GM19238 (cell line): ENCODE measurements at regions not wholly inside any gene's neighbourhood (a gene's known extent, or its start where the extent isn't known, plus 50 kb on each side); places are given as distances from the start of the nearest gene placed in this dataset.
"Not testable (repeated sequence)": the region's sequence is repeated elsewhere in the genome, so short reads cannot be mapped to it uniquely, and the experiment has no call there.

Source experiments
- DNase-seq: peaks from one replicate; pipeline ENCODE4 v3.0.0; 2011; ENCODE audit warnings: low spot score; ENCODE audit not compliant: insufficient read length

DNA sequence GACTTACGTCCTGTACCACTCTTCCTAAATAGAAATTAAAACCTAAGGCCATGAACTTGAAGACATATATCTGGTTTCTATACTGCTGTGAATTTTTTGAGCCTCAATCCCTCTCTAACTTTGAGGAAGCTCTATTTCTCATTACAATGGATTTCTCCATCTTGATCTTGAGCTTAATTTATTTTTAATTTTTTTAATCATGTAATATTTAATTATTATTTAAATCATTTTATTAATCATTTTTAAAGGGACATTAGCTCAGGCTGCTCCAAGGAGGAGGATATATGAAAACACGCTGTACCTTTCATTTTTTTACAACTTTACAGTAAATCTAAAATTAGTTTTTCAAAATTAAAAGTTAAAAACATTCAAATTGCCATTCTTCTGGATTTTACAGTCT lies 540.5 kb downstream of the SATB2 start:
- no peak for DNase-seq

DNA sequence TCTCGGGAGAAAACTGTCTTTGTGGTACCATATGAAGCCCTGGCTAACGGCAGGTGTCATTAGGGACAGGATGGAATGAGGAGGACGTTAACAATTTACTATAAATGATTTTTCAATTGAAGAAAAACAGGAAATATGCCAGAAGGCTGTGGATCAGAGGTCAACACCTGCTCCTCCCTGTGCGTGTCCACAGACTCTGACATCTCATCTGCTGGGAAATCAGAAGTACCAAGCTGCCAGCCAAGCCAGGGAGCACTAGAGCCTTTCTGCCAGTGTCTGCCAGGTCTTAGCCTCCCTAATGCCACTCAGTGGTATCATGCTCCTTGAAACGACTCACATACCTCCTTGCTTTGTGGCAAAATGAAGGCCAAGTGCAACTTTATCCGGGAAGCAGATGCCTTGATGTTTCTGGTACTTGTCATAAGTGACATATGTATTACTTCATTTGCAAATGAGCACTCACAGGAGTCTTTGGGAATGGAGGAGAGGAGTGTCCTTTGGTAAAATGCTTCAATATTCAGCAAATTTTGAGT lies 541.1 kb downstream of the SATB2 start:
- DNase-seq = no peak

DNA sequence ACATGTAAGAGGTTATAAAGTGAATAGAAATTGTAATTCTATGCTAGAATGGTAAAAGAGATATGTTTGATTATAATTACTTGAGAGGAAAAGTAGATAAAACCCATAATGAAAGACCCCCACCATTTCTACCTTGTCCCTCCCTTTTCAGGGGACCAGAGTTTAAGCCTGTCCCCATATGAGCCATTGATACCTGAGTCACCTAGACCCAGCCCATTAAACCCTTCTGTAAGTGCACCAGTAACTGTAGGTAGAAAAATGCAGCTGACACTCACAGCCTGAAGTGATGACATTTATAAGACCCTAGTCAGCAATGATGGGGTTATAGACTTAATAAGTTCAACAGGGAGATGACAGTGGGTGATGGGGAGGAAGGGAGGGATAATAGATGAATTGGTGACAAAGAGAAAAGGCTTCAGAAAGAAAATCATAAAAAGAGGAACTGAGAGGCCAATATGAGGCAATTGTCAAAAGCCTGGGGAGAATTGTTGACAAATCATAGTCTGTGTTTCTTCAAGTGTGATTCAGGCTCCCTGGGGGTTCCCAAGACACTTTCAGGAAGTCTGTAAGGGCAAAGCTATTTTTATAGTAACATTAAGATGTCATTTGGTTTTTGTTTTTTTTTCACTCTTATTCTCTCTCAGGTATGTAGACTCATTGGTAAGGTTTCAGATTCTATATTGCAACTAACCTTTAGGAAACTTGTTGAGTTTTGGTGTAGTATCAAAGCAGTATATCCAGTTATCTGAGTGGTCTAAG lies 544.2 kb downstream of the SATB2 start:
- peak; percentile 41 for DNase-seq

DNA sequence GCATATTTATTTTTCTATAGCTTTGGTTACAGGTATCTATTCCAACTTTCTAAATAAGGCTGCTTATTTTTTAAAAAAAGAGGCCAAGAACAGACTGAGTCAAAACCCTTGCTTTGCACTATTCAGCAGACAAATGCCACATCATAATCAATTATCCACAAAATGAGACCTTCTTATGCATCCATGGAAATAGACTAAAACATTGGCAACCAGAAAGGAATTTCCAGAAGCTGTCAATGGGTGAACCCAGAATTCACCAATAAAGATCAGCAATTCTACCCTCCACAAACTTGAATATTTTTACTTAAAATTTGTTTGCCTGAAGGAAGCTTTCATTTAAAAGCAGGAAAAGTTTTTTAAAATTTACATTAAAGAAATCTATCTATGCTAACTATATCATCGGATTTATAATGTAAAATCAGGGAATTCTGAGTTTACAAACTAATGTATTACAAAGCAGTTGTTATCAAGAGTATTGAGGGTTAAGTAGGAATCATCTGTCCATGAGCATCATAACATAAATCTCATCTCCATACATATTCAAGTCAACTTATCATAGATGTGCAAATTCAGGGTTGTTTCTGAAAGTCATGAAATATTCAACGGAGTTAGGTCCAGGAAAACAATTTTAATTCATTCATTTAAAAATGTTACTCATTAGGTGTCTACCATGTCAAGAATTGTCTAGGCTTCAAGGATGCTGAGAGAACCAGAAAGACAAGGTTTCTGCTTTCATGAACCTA lies 548.0 kb downstream of the SATB2 start:
- no peak for DNase-seq

DNA sequence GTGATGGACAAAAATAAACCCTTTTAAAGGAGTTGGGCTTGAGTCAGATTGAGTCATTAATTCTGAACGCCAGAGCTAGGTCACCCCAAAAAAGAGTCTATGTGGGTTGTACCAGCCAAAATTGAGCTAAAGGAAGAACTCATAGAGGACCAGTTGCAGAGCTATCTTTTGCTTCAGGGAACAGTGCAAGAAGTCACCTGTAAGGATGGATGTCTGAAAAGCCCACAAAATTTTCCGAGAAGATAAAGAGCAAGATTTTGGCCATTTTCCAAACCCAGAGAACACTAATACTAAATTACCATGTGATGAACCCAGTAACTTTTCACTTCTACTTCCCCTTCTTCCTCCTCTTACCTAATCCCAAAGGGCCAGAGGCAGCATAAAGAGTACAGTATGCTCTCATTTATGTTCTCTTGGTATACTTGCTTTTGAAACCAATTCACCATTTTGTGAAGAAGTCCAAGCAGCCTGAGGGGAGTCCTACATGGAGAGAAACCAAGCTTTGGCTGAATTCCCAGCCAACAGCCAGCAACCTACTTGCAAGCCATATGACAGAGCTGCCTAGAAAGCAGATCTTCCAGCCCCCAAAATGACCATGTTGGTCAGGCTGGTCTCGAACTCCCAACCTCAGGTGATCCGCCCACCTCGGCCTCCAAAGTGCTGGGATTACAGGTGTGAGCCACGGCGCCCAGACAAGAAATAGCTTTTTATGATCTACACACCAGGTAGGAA lies 551.7 kb downstream of the SATB2 start:
- no peak for DNase-seq

- DNase-seq = no peak
Measured at GRCh38 chr2:198901894-198902293, 555.8 kb downstream of the SATB2 start.

DNA sequence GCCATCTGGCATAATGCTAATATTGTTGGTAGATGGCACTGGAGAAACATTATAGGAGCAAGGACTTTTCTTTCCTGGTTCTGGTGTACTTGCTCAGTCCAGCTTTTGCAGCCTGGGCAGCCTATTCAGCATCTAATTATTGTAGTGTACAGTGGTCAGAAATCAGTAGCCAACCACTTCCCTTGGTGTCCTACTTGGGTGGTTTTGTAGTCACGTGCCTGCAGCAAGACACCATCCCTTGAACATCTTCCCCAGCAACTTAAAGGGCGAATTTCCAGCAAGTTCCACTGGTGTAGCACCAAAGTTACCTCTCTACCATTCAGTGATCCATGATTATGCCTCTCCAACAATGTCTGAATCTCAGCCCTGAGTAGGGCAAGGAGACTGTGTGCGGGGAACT lies 557.6 kb downstream of the SATB2 start:
- DNase-seq = no peak

GRCh38 chr2:198890490-198890889 lies 567.2 kb downstream of the SATB2 start:
- DNase-seq = no peak

- no peak for DNase-seq
Measured at GRCh38 chr2:198883604-198884003, 574.1 kb downstream of the SATB2 start.

DNA sequence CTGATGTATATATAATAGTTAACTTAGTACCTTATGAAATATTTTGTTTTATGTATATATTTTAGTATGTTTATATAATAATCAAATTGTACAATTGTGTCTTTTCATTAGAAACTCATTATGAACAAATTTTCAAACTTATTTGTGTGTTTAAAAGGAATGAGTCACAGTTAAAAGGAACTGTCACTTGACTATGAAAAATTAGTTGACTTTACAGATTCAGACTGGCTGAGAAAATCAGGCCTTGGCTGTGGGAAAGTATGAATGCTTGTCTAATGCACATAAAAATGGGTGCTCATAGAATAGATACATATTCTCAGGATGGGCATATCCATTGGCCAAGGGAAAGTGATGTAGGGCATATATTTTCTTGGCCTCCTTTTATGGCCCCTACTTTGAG lies 576.8 kb downstream of the SATB2 start:
- no peak for DNase-seq

DNA sequence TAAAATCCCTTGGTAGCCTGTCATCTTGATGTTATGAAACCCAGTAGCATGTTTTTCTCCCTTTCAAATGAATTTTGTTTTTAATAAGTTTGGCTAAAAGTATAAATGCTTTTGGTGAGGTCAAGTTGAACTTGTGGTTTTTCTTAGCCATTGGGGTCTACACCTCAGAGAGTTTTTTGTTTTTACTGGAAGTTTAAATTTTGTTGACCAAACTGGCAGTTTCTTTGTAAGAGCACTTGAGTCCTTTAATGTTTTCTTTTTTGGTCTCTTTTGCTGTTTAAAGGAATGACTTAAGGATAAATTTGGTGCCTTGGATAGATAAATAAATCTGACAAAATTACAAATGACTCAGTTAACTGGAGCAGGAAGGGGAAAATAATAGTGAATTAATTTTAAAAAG lies 577.3 kb downstream of the SATB2 start:
- DNase-seq = no peak

- no peak for DNase-seq
Measured at GRCh38 chr2:198874472-198874858, 583.3 kb downstream of the SATB2 start.

GRCh38 chr2:198873503-198874471 lies 584.0 kb downstream of the SATB2 start:
- DNase-seq = no peak

- no peak for DNase-seq
Measured at GRCh38 chr2:198863655-198864054, 594.1 kb downstream of the SATB2 start.

- no peak for DNase-seq
Measured at GRCh38 chr2:198861080-198861479, 596.7 kb downstream of the SATB2 start.

GRCh38 chr2:198857246-198857645 lies 600.5 kb downstream of the SATB2 start:
- no peak for DNase-seq

GRCh38 chr2:198855746-198856145 lies 602.0 kb downstream of the SATB2 start:
- not testable (repeated sequence) for DNase-seq

- DNase-seq = no peak
Measured at GRCh38 chr2:198852248-198852647, 605.5 kb downstream of the SATB2 start.

GRCh38 chr2:198825534-198825933 lies 632.2 kb downstream of the SATB2 start:
- DNase-seq = no peak

DNA sequence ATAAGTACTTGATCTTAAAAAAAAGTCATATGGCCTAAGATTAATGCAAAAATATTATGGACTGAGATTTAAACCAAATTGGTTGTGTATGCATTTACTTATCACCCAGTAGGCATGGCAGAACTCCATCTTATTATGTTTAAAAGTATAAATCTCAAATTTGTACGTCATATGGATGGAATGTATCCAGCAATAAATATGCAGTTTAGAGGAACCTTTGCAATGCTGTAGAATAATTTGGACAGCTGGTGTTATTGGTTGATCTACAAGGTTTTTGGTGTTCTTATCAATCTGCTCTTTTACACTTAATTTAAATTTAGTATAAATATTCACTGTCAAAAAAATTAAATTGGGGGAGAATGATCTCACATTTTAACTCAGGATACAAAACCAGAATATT lies 640.2 kb downstream of the SATB2 start:
- no peak for DNase-seq

DNA sequence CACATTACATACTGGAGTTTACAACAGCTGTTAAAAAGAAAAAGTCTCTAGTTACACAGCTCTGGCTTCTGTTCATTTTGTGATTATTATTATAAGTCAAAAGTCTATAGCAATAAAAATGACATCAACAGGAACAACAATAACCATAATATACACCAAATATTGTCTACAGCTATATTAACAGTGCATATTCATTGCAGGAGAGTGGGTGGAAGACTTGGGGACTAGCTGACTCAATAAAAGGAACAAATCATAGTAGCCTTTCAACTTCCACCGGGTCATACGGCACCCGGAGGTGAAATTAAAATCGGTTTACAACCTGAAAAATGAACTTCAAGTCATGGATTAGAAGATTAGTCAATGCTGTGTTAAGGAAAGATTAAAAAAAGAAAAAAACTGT lies 642.1 kb downstream of the SATB2 start:
- DNase-seq = no peak
